CD4-positive, alpha-beta T cell treated with Interleukin-21 for 1 hour (primary cell): ENCODE measurements at regions not wholly inside any gene's neighbourhood (a gene's known extent, or its start where the extent isn't known, plus 50 kb on each side); places are given as distances from the start of the nearest gene placed in this dataset.

Experiments
- DNase-seq: peaks from one replicate; pipeline ENCODE4 v3.0.0-alpha.2; 2020

GRCh38 chr6:102474041-102474807, 1080.7 kb downstream of the GRIK2 start:
- DNase-seq = no peak

- DNase-seq = no peak
Measured at GRCh38 chr6:102458990-102459389, 1065.5 kb downstream of the GRIK2 start.

- no peak for DNase-seq
Measured at GRCh38 chr6:102438171-102438570, 1044.7 kb downstream of the GRIK2 start.

- no peak for DNase-seq
Measured at GRCh38 chr6:102417368-102417998, 1024.0 kb downstream of the GRIK2 start.

- DNase-seq = no peak
Measured at GRCh38 chr6:102415891-102416290, 1022.4 kb downstream of the GRIK2 start.

- no peak for DNase-seq
Measured at GRCh38 chr6:102411796-102412195, 1018.3 kb downstream of the GRIK2 start.

GRCh38 chr6:102407886-102408741, 1014.6 kb downstream of the GRIK2 start:
- DNase-seq = no peak

- DNase-seq = no peak
Measured at GRCh38 chr6:102405860-102406259, 1012.4 kb downstream of the GRIK2 start.

- no peak for DNase-seq
Measured at GRCh38 chr6:102402635-102403329, 1009.3 kb downstream of the GRIK2 start.

- no peak for DNase-seq
Measured at GRCh38 chr6:102398788-102399390, 1005.4 kb downstream of the GRIK2 start.

GRCh38 chr6:102390541-102390940, 997.0 kb downstream of the GRIK2 start:
- DNase-seq = no peak

GRCh38 chr6:102389994-102390393, 996.5 kb downstream of the GRIK2 start:
- DNase-seq = no peak

GRCh38 chr6:102387326-102388033, 994.0 kb downstream of the GRIK2 start:
- DNase-seq = no peak

GRCh38 chr6:102381203-102381602, 987.7 kb downstream of the GRIK2 start:
- DNase-seq = no peak

- no peak for DNase-seq
Measured at GRCh38 chr6:102356170-102356569, 962.7 kb downstream of the GRIK2 start.

- DNase-seq = no peak
Measured at GRCh38 chr6:102355578-102355977, 962.1 kb downstream of the GRIK2 start.

- DNase-seq = no peak
Measured at GRCh38 chr6:102352552-102352951, 959.0 kb downstream of the GRIK2 start.

- no peak for DNase-seq
Measured at GRCh38 chr6:102344769-102345168, 951.3 kb downstream of the GRIK2 start.

- no peak for DNase-seq
Measured at GRCh38 chr6:102340311-102340710, 946.8 kb downstream of the GRIK2 start.

GRCh38 chr6:102333736-102334135, 940.2 kb downstream of the GRIK2 start:
- no peak for DNase-seq

- DNase-seq = no peak
Measured at GRCh38 chr6:102327697-102328225, 934.3 kb downstream of the GRIK2 start.

- DNase-seq = no peak
Measured at GRCh38 chr6:102313699-102314098, 920.2 kb downstream of the GRIK2 start.
